Activated T-helper 17 cell treated with anti-CD3 and anti-CD28 coated beads, Interleukin-2, amount 50 U/mL, for 72 hours (primary cell): ENCODE measurements at regions not wholly inside any gene's neighbourhood (a gene's known extent, or its start where the extent isn't known, plus 50 kb on each side); places are given as distances from the start of the nearest gene placed in this dataset.
"Not testable (repeated sequence)": the region's sequence is repeated elsewhere in the genome, so short reads cannot be mapped to it uniquely, and the experiment has no call there.

Experiments
- ATAC-seq: fragments of 150-1000 bp; cut with Tn5 transposase; replicated peaks from 2 replicates; pipeline ENCODE4 v1.10.0; 2021; ENCODE audit warnings: mild to moderate bottlenecking, moderate library complexity
- H3K27ac Mint-ChIP-seq: one replicate; pipeline ENCODE4 v1.8.0; 2022; ENCODE audit warnings: mixed read lengths
- H3K27me3 Mint-ChIP-seq: one replicate; pipeline ENCODE4 v1.8.0; 2022; ENCODE audit warnings: mixed read lengths
- H3K36me3 Mint-ChIP-seq: one replicate; pipeline ENCODE4 v1.8.0; 2022; ENCODE audit warnings: low read depth, mild to moderate bottlenecking, mixed read lengths
- H3K4me1 Mint-ChIP-seq: one replicate; pipeline ENCODE4 v1.8.0; 2022; ENCODE audit warnings: mixed read lengths
- H3K4me3 Mint-ChIP-seq: one replicate; pipeline ENCODE4 v1.8.0; 2022; ENCODE audit warnings: mild to moderate bottlenecking, mixed read lengths
- H3K9me3 Mint-ChIP-seq: one replicate; pipeline ENCODE4 v1.8.0; 2022; ENCODE audit warnings: mixed read lengths

DNA sequence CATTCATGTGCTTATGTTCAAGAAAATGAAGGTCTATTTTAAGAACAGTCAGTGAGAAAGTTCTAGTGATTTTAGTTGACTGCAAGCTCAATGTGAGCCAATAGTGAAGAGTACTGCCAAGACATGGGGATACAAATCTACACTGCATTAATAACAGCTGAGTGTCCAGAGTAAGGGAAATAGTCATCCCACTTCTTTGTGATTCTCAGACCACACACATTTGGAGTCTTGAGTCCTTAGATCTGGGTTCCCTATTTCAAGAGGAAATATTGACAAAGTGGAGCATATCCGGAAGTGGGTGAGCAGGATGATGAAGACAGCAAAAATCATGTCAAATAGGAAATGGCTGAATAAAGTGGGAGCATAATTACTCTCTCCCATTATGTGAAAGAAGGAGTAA, 171.1 kb downstream of the LARP7 start:
- Mint-ChIP-seq H3K4me3 (no peak overlapping the region), H3K36me3 (no peaks in the 10 kb centered on the region), H3K27me3 (peaks cover 16% of the 10 kb centered on the region), H3K9me3 (no peaks in the 10 kb centered on the region), H3K27ac (no peak overlapping the region), H3K4me1 (no peaks in the 10 kb centered on the region)
- no peak for ATAC-seq

DNA sequence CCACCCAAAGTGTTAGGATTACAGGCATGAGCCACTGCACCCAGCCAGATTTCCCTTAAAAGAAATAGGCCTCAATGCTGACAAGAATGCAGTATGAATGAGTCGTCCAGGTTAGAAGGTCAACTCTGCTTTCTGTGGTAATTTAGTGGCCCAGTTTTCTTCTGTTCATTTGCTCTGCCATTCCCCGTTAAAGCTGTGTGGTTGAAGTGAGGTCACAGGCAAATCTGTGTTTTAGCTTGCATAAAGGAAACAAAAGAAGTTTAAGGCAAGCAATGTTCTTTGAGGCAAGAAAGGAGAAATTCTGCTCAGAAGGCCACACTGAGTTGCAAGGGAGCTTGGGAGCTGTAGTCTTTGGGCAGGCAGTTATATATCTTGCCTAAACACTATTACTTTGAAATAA, 176.8 kb downstream of the LARP7 start:
- Mint-ChIP-seq H3K9me3 (no peaks in the 10 kb centered on the region), H3K4me1 (peaks cover 6% of the 10 kb centered on the region), H3K4me3 (no peak overlapping the region), H3K27ac (no peak overlapping the region), H3K27me3 (peaks cover 23% of the 10 kb centered on the region), H3K36me3 (no peaks in the 10 kb centered on the region)
- peak; percentile 56 for ATAC-seq

GRCh38 chr4:112817933-112818593, 181.1 kb downstream of the LARP7 start:
- peak overlapping the region; percentile 79 for H3K4me3 Mint-ChIP-seq
- H3K4me1 Mint-ChIP-seq = peaks cover 6% of the 10 kb centered on the region
- peak overlapping the region; percentile 40 for H3K27ac Mint-ChIP-seq
- ATAC-seq = peak; percentile 95
- no peaks in the 10 kb centered on the region for H3K9me3 Mint-ChIP-seq
- peaks cover 32% of the 10 kb centered on the region for H3K27me3 Mint-ChIP-seq
- H3K36me3 Mint-ChIP-seq = no peaks in the 10 kb centered on the region

DNA sequence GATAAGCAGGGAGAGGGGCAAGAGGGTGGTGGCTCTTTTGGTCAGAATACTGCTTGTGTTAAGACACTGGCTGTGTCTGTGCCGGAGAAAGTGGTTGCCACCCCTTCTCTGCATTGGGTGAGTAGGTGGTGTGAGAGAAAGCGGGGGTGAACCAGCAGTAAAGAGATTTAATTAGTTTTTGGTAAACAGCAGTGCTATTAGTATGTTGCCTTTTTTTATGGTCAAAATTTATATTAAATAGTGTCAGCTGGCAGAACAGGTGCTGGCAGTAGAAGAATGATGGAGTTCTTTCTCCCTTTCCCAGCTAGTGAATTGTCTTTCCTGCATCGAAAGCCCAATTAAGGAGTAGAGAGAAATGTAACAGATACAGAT, 181.6 kb downstream of the LARP7 start:
- no peaks in the 10 kb centered on the region for H3K9me3 Mint-ChIP-seq
- no peak for ATAC-seq
- H3K27me3 Mint-ChIP-seq = peaks cover 32% of the 10 kb centered on the region
- H3K27ac Mint-ChIP-seq = peak overlapping the region; percentile 40
- no peaks in the 10 kb centered on the region for H3K36me3 Mint-ChIP-seq
- H3K4me3 Mint-ChIP-seq = peak overlapping the region; percentile 79
- peaks cover 6% of the 10 kb centered on the region for H3K4me1 Mint-ChIP-seq

GRCh38 chr4:112819729-112820128, 182.8 kb downstream of the LARP7 start:
- Mint-ChIP-seq H3K27me3 (peaks cover 29% of the 10 kb centered on the region), H3K27ac (no peak overlapping the region), H3K36me3 (no peaks in the 10 kb centered on the region), H3K4me3 (no peak overlapping the region), H3K9me3 (no peaks in the 10 kb centered on the region), H3K4me1 (peaks cover 6% of the 10 kb centered on the region)
- no peak for ATAC-seq

- Mint-ChIP-seq H3K9me3 (no peaks in the 10 kb centered on the region), H3K4me1 (peaks cover 5% of the 10 kb centered on the region), H3K4me3 (no peak overlapping the region), H3K27ac (no peak overlapping the region), H3K36me3 (no peaks in the 10 kb centered on the region), H3K27me3 (peaks cover 23% of the 10 kb centered on the region)
- no peak for ATAC-seq
Measured at GRCh38 chr4:112823156-112823555, 186.2 kb downstream of the LARP7 start.

GRCh38 chr4:112823606-112824005, 186.7 kb downstream of the LARP7 start:
- Mint-ChIP-seq H3K4me3 (no peak overlapping the region), H3K9me3 (no peaks in the 10 kb centered on the region), H3K27me3 (peaks cover 19% of the 10 kb centered on the region), H3K27ac (no peak overlapping the region), H3K4me1 (peaks cover under 1% of the 10 kb centered on the region), H3K36me3 (no peaks in the 10 kb centered on the region)
- no peak for ATAC-seq

DNA sequence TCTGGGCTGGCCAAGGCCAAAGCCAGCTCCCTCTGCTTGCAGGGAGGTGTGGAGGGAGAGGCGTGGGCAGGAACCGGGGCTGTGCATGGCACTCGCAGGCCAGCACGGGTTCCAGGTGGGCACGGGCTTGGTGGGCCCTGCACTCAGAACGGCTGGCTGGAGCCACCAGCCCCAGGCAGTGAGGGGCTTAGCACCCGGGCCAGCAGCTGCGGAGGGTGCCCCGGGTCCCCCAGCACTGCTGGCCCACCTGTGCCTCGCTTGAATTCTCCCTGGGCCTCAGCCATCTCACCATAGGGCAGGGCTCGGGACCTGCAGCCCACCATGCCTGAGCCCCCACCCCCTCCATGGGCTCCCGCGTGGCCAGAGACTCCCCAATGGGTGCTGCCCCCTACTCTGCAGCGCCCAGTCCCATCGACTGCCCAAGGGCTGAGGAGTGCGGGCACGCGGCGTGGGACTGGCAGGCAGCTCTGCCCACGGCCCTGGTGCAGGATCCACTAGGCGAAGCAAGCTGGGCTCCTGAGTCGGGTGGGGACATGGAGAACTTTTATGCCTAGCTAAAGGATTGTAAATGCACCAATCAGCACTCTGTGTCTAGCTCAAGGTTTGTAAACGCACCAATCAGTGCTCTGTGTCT, 193.9 kb downstream of the LARP7 start:
- H3K9me3 Mint-ChIP-seq = peaks cover 3% of the 10 kb centered on the region
- ATAC-seq = no peak
- no peak overlapping the region for H3K4me3 Mint-ChIP-seq

DNA sequence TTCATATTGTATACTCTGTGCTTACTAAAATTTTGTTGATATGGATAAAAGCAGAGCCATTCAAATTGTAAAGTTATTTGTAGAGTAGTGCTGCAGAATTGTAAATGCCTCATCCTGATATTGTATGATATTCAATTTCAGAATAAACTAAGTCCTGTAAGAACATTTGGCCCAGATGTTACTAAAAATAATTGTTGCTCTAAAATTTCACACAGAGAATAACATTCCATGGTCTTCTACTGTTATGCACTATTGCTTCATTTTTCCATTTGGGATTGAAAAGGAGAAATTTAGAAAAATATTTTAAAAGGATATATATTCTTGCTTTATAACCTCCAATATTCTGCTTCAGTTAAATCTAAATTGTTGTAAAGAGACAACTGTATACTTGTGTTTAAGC, 195.6 kb downstream of the LARP7 start:
- Mint-ChIP-seq H3K4me1 (no peaks in the 10 kb centered on the region), H3K27me3 (peaks cover 7% of the 10 kb centered on the region), H3K4me3 (no peak overlapping the region), H3K36me3 (no peaks in the 10 kb centered on the region), H3K9me3 (peaks cover 3% of the 10 kb centered on the region), H3K27ac (no peak overlapping the region)
- no peak for ATAC-seq

More for the DNA sequence above, 193.9 kb downstream of the LARP7 start:
- Mint-ChIP-seq H3K36me3 (no peaks in the 10 kb centered on the region), H3K27ac (no peak overlapping the region), H3K4me1 (no peaks in the 10 kb centered on the region), H3K27me3 (peaks cover 7% of the 10 kb centered on the region)

GRCh38 chr4:112836895-112837294, 200.0 kb downstream of the LARP7 start:
- ATAC-seq = no peak
- no peak overlapping the region for H3K27ac Mint-ChIP-seq
- H3K4me3 Mint-ChIP-seq = no peak overlapping the region
- H3K27me3 Mint-ChIP-seq = peaks cover 12% of the 10 kb centered on the region
- H3K36me3 Mint-ChIP-seq = no peaks in the 10 kb centered on the region
- no peaks in the 10 kb centered on the region for H3K4me1 Mint-ChIP-seq
- peaks cover 3% of the 10 kb centered on the region for H3K9me3 Mint-ChIP-seq

GRCh38 chr4:112838015-112838414, 201.1 kb downstream of the LARP7 start:
- ATAC-seq, H3K9me3 Mint-ChIP-seq, H3K36me3 Mint-ChIP-seq, H3K4me1 Mint-ChIP-seq, H3K27me3 Mint-ChIP-seq, H3K27ac Mint-ChIP-seq, H3K4me3 Mint-ChIP-seq: not testable (repeated sequence)

DNA sequence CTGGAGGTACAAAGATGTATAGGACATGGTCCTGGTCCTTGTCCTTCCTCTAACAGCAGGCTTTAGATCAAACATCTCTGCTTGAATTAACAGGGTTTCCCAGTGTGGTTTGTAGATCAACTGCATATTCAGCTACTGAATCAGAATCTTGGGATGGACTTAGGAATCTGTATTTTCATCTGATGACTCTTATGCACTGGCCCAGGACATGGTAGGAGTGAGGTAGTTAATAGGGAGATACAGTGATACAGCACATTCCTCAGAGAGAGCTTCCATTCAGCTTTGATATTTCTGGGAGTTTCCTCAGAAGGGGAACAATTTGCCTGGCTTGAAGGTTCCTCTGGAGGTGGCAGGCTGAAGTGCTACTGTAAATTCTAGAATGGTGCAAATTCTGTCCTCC, 203.1 kb downstream of the LARP7 start:
- no peak for ATAC-seq
- Mint-ChIP-seq H3K36me3 (no peaks in the 10 kb centered on the region), H3K27ac (no peak overlapping the region)

DNA sequence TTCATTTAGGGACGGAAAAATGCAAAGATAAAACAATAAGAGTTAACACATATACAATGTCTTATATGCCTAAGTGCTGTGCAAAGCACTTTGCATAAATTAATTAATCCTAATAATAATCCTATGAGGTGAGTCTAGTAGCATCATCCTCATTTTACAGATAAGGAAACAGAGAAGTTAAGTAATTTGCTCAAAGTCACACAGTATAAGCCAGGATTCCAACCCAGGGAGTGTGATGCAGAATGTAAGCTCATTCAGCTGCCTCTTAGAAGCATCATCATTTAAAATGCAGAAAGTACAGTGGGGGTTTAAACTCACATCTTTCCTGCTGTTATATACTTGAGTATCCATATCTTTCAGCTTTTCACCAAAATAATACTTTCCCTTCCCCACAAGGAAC, 203.7 kb downstream of the LARP7 start:
- peaks cover 9% of the 10 kb centered on the region for H3K27me3 Mint-ChIP-seq
- H3K4me1 Mint-ChIP-seq = no peaks in the 10 kb centered on the region

More for the DNA sequence above, 203.1 kb downstream of the LARP7 start:
- Mint-ChIP-seq H3K9me3 (no peaks in the 10 kb centered on the region), H3K4me1 (no peaks in the 10 kb centered on the region), H3K4me3 (no peak overlapping the region), H3K27me3 (peaks cover 9% of the 10 kb centered on the region)

GRCh38 chr4:112842513-112842912, 205.6 kb downstream of the LARP7 start:
- ATAC-seq = no peak
- H3K36me3 Mint-ChIP-seq = no peaks in the 10 kb centered on the region
- no peak overlapping the region for H3K4me3 Mint-ChIP-seq
- H3K27me3 Mint-ChIP-seq = peaks cover 13% of the 10 kb centered on the region
- no peak overlapping the region for H3K27ac Mint-ChIP-seq
- no peaks in the 10 kb centered on the region for H3K9me3 Mint-ChIP-seq
- H3K4me1 Mint-ChIP-seq = peaks cover 3% of the 10 kb centered on the region

More for the DNA sequence above, 203.7 kb downstream of the LARP7 start:
- H3K36me3 Mint-ChIP-seq = no peaks in the 10 kb centered on the region
- H3K9me3 Mint-ChIP-seq = no peaks in the 10 kb centered on the region
- no peak overlapping the region for H3K4me3 Mint-ChIP-seq
- no peak overlapping the region for H3K27ac Mint-ChIP-seq
- no peak for ATAC-seq

DNA sequence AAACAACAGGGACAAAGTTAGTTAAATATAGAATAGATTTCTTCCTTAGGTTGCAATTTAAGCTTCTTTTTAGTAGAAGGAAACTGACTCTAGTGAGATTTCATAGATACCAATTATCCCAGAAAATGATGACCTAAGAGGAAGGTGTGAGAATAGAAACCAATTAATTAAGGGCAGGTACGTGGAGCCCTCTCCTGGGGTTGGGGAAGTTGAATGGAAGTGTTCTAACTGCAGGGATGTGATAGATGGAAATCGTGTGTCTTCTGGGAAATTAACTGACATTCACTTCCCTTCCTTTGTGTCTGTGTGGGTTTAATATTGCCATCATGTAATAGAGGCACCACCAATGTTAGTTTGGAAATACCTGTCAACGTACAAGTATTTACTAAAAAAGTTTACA, 204.1 kb upstream of the ANK2 start:
- H3K27me3 Mint-ChIP-seq = peaks cover 4% of the 10 kb centered on the region
- H3K4me1 Mint-ChIP-seq = peaks cover 3% of the 10 kb centered on the region
- ATAC-seq = no peak
- no peak overlapping the region for H3K27ac Mint-ChIP-seq
- no peaks in the 10 kb centered on the region for H3K9me3 Mint-ChIP-seq
- no peak overlapping the region for H3K4me3 Mint-ChIP-seq
- no peaks in the 10 kb centered on the region for H3K36me3 Mint-ChIP-seq
